BE2C (cell line): ENCODE measurements at regions not wholly inside any gene's neighbourhood (a gene's known extent, or its start where the extent isn't known, plus 50 kb on each side); places are given as distances from the start of the nearest gene placed in this dataset.

ENCODE experiments used
- DNase-seq: peaks from one replicate; pipeline ENCODE4 v3.0.0-alpha.2; 2020
- H3K27me3 ChIP-seq: fragments of 250-450 bp; sonication (Bioruptor Pico); 2 replicates; pipeline ENCODE4 v1.5.1; 2020; ENCODE audit warnings: mild to moderate bottlenecking
- H3K36me3 ChIP-seq: fragments of 250-450 bp; sonication (Bioruptor Pico); 2 replicates; pipeline ENCODE4 v1.5.1; 2020; ENCODE audit warnings: mild to moderate bottlenecking
- H3K4me1 ChIP-seq: fragments of 250-450 bp; sonication (Bioruptor Pico); 2 replicates; pipeline ENCODE4 v1.5.1; 2020
- H3K4me3 ChIP-seq: 2 replicates; pipeline ENCODE4 v1.5.1; 2011; ENCODE audit warnings: low read depth, low read length
- H3K9me3 ChIP-seq: fragments of 250-450 bp; sonication (Bioruptor Pico); 2 replicates; pipeline ENCODE4 v1.5.1; 2020
- CTCF ChIP-seq: IDR thresholded peaks from 2 replicates; pipeline ENCODE4 v1.5.1; 2012; ENCODE audit warnings: mild to moderate bottlenecking, low read depth, low read length

- Histone ChIP-seq H3K9me3 (no peaks in the 10 kb centered on the region), H3K36me3 (no peaks in the 10 kb centered on the region), H3K4me3 (no peak overlapping the region), H3K27me3 (no peaks in the 10 kb centered on the region), H3K4me1 (no peaks in the 10 kb centered on the region)
- no peak for DNase-seq
- TF ChIP-seq CTCF, result no peak
These were observed 165.4 kb upstream of the KCNK2 start for GRCh38 chr1:214917081-214917635.

GRCh38 chr1:214918745-214919144 is 163.8 kb upstream of the KCNK2 start:
- no peaks in the 10 kb centered on the region for H3K36me3 ChIP-seq
- no peaks in the 10 kb centered on the region for H3K27me3 ChIP-seq
- TF ChIP-seq CTCF, result no peak
- no peak for DNase-seq
- H3K9me3 ChIP-seq, result no peaks in the 10 kb centered on the region
- H3K4me3 ChIP-seq, result no peak overlapping the region
- no peaks in the 10 kb centered on the region for H3K4me1 ChIP-seq

- H3K27me3 ChIP-seq, result no peaks in the 10 kb centered on the region
- no peak for DNase-seq
- no peaks in the 10 kb centered on the region for H3K36me3 ChIP-seq
- no peak for TF ChIP-seq CTCF
- no peak overlapping the region for H3K4me3 ChIP-seq
- H3K4me1 ChIP-seq, result no peaks in the 10 kb centered on the region
- no peaks in the 10 kb centered on the region for H3K9me3 ChIP-seq
These were observed 162.2 kb upstream of the KCNK2 start for GRCh38 chr1:214920337-214920736.

GRCh38 chr1:214923278-214923915 is 159.1 kb upstream of the KCNK2 start:
- no peaks in the 10 kb centered on the region for H3K9me3 ChIP-seq
- H3K4me1 ChIP-seq, result no peaks in the 10 kb centered on the region
- no peak overlapping the region for H3K4me3 ChIP-seq
- TF ChIP-seq CTCF, result no peak
- no peak for DNase-seq
- H3K36me3 ChIP-seq, result no peaks in the 10 kb centered on the region
- H3K27me3 ChIP-seq, result no peaks in the 10 kb centered on the region

- DNase-seq, result no peak
- Histone ChIP-seq H3K4me1 (no peaks in the 10 kb centered on the region), H3K36me3 (no peaks in the 10 kb centered on the region), H3K9me3 (no peaks in the 10 kb centered on the region), H3K27me3 (no peaks in the 10 kb centered on the region), H3K4me3 (no peak overlapping the region)
- no peak for TF ChIP-seq CTCF
These were observed 154.7 kb upstream of the KCNK2 start for GRCh38 chr1:214927796-214928195.

GRCh38 chr1:214928574-214928973 is 154.0 kb upstream of the KCNK2 start:
- TF ChIP-seq CTCF, result no peak
- H3K27me3 ChIP-seq, result no peaks in the 10 kb centered on the region
- no peak for DNase-seq
- H3K9me3 ChIP-seq, result no peaks in the 10 kb centered on the region
- H3K4me1 ChIP-seq, result no peaks in the 10 kb centered on the region
- no peak overlapping the region for H3K4me3 ChIP-seq
- no peaks in the 10 kb centered on the region for H3K36me3 ChIP-seq
